H1 (cell line): ENCODE measurements at regions not wholly inside any gene's neighbourhood (a gene's known extent, or its start where the extent isn't known, plus 50 kb on each side); places are given as distances from the start of the nearest gene placed in this dataset.

Experiments
- CTCF ChIA-PET: fragments of 300-600 bp; sonication (Branson Sonifier 250); formaldehyde crosslinking; loops from one replicate; lab custom pipeline; 2021; ENCODE audit not compliant: partially characterized antibody; lab: Charles Lee
- POLR2A ChIA-PET: fragments of 300-600 bp; sonication (Branson Sonifier 250); formaldehyde crosslinking; loops from one replicate; lab custom pipeline; 2021; ENCODE audit warnings: inconsistent platforms; ENCODE audit not compliant: partially characterized antibody; lab: Charles Lee
- DNase-seq, 2 experiments: peaks; one replicate each; pipeline versions ENCODE4 v3.0.0 to v3.0.0-alpha.2; 2010 to 2022; ENCODE audit warnings: low spot score in 2 of 2, low read depth in 1 of 2, mixed read lengths in 1 of 2
- FAIRE-seq: peaks from 2 replicates; lab custom pipeline; 2011; peaks lifted over from hg19 to GRCh38; lab: Jason Lieb, UNC
- H2AFZ ChIP-seq: 2 replicates; pipeline ENCODE4 v1.8.1; 2012; ENCODE audit warnings: low read length, inconsistent platforms
- H2AK5ac ChIP-seq: 2 replicates; pipeline ENCODE4 v1.6.1; 2013; ENCODE audit warnings: low read depth, low read length
- H2BK120ac ChIP-seq: replicated peaks from 2 replicates; pipeline ENCODE3; 2013; ENCODE audit warnings: low read depth, low read length, inconsistent platforms
- H2BK12ac ChIP-seq: 2 replicates; pipeline ENCODE4 v1.6.1; 2013; ENCODE audit warnings: low read depth, low read length
- H2BK15ac ChIP-seq: 2 replicates; pipeline ENCODE4 v1.6.1; 2013; ENCODE audit warnings: low read length
- H2BK20ac ChIP-seq: 2 replicates; pipeline ENCODE4 v1.6.1; 2013; ENCODE audit warnings: low read length
- H2BK5ac ChIP-seq: 2 replicates; pipeline ENCODE4 v1.6.1; 2013; ENCODE audit warnings: low read depth, low read length
- H3K14ac ChIP-seq: 2 replicates; pipeline ENCODE4 v1.6.1; 2013; ENCODE audit warnings: inconsistent platforms; ENCODE audit not compliant: insufficient read length
- H3K18ac ChIP-seq: 2 replicates; pipeline ENCODE4 v1.6.1; 2013; ENCODE audit warnings: low read length; ENCODE audit errors: extremely low read depth
- H3K23ac ChIP-seq: 2 replicates; pipeline ENCODE4 v1.6.1; 2013; ENCODE audit warnings: inconsistent platforms; ENCODE audit not compliant: insufficient read length
- H3K23me2 ChIP-seq: 2 replicates; pipeline ENCODE4 v1.6.1; 2013; ENCODE audit warnings: low read depth, low read length
- H3K27ac ChIP-seq: 2 replicates; pipeline ENCODE4 v1.6.1; 2011; ENCODE audit warnings: low read depth, low read length, inconsistent platforms
- H3K27me3 ChIP-seq, 4 experiments: replicated peaks in 1 of 4; 1 replicate in 1 of 4; 2 replicates in 3 of 4; pipeline versions ENCODE4 v1.6.1 to v1.8.1; 2011 to 2013; ENCODE audit warnings: low read length in 3 of 4, mild to moderate bottlenecking in 3 of 4, inconsistent platforms in 2 of 4, mixed read lengths in 2 of 4, moderate library complexity in 1 of 4; ENCODE audit not compliant: control insufficient read depth in 3 of 4, insufficient read depth in 3 of 4; ENCODE audit errors: extremely low read depth in 1 of 4
- H3K36me3 ChIP-seq, 4 experiments: 2 replicates each; pipeline versions ENCODE4 v1.6.1 to v1.8.1; 2011 to 2013; ENCODE audit warnings: mild to moderate bottlenecking in 4 of 4, low read length in 3 of 4, moderate library complexity in 2 of 4, control low read depth in 1 of 4, inconsistent platforms in 1 of 4; ENCODE audit not compliant: insufficient read depth in 4 of 4, control insufficient read depth in 2 of 4
- H3K4ac ChIP-seq: replicated peaks from 2 replicates; pipeline ENCODE3; 2013; ENCODE audit warnings: low read length, low read depth, mixed read lengths, inconsistent platforms; ENCODE audit not compliant: insufficient read length
- H3K4me1 ChIP-seq, 4 experiments: replicated peaks in 1 of 4; 1 replicate in 1 of 4; 2 replicates in 3 of 4; pipeline versions ENCODE4 v1.6.1 to v1.8.1; 2011 to 2013; ENCODE audit warnings: low read length in 3 of 4, inconsistent platforms in 2 of 4, mixed read lengths in 1 of 4; ENCODE audit not compliant: insufficient read depth in 4 of 4, control insufficient read depth in 3 of 4
- H3K4me2 ChIP-seq, 2 experiments: 2 replicates each; pipeline versions ENCODE4 v1.6.1 to v1.8.1; 2011 to 2013; ENCODE audit warnings: low read depth in 2 of 2, low read length in 2 of 2, control low read depth in 1 of 2, inconsistent platforms in 1 of 2, mild to moderate bottlenecking in 1 of 2; ENCODE audit not compliant: insufficient read depth in 1 of 2
- H3K4me3 ChIP-seq, 4 experiments: fragments of 200-600, 300-600 bp in 1 of 4; sonication (generic), shearing (Covaris generic), sonication (Bioruptor Twin) in 1 of 4; 2 replicates each; pipeline versions ENCODE4 v1.5.1 to v1.8.1; 2011 to 2016; ENCODE audit warnings: low read length in 4 of 4, low read depth in 3 of 4, control low read depth in 2 of 4, inconsistent platforms in 2 of 4, mild to moderate bottlenecking in 2 of 4, mixed read lengths in 1 of 4, moderate library complexity in 1 of 4; ENCODE audit not compliant: insufficient read depth in 2 of 4; ENCODE audit errors: extremely low read depth in 1 of 4
- H3K56ac ChIP-seq: replicated peaks from 2 replicates; pipeline ENCODE3; 2013; ENCODE audit warnings: low read depth, mild to moderate bottlenecking, mixed read lengths, low read length, inconsistent platforms; ENCODE audit not compliant: insufficient read length
- H3K79me1 ChIP-seq: 2 replicates; pipeline ENCODE4 v1.6.1; 2013; ENCODE audit warnings: low read depth, low read length, control low read depth
- H3K79me2 ChIP-seq, 2 experiments: 2 replicates each; pipeline versions ENCODE4 v1.6.1 to v1.8.1; 2012 to 2013; ENCODE audit warnings: low read length in 2 of 2, mild to moderate bottlenecking in 2 of 2, inconsistent platforms in 1 of 2; ENCODE audit not compliant: insufficient read depth in 2 of 2, control insufficient read depth in 1 of 2
- H3K9ac ChIP-seq, 4 experiments: replicated peaks in 1 of 4; 1 replicate in 1 of 4; 2 replicates in 3 of 4; pipeline versions ENCODE4 v1.6.1 to v1.8.1; 2011 to 2013; ENCODE audit warnings: low read depth in 3 of 4, low read length in 3 of 4, control low read depth in 2 of 4, mild to moderate bottlenecking in 2 of 4, moderate library complexity in 2 of 4, inconsistent platforms in 1 of 4; ENCODE audit errors: extremely low read depth in 1 of 4
- H3K9me3 ChIP-seq, 2 experiments: 2 replicates each; pipeline versions ENCODE4 v1.6.1 to v1.8.1; 2012 to 2013; ENCODE audit warnings: mild to moderate bottlenecking in 2 of 2, moderate library complexity in 2 of 2, control low read depth in 1 of 2, inconsistent platforms in 1 of 2, low read depth in 1 of 2, low read length in 1 of 2, mixed read lengths in 1 of 2; ENCODE audit not compliant: insufficient read depth in 2 of 2
- H4K20me1 ChIP-seq, 2 experiments: replicated peaks in 1 of 2; 2 replicates each; pipeline versions ENCODE3 to v1.8.1; 2011 to 2013; ENCODE audit warnings: inconsistent platforms in 2 of 2, low read length in 2 of 2, mild to moderate bottlenecking in 1 of 2; ENCODE audit not compliant: insufficient read depth in 2 of 2, control insufficient read depth in 1 of 2
- H4K5ac ChIP-seq: 2 replicates; pipeline ENCODE4 v1.6.1; 2013; ENCODE audit warnings: low read length, low read depth, mixed read lengths, inconsistent platforms; ENCODE audit not compliant: insufficient read length
- H4K8ac ChIP-seq: 2 replicates; pipeline ENCODE4 v1.8.0; 2013; ENCODE audit warnings: mild to moderate bottlenecking, moderate library complexity, low read length, inconsistent platforms; ENCODE audit not compliant: insufficient read depth; ENCODE audit errors: extremely low read depth
- H4K91ac ChIP-seq: replicated peaks from 2 replicates; pipeline ENCODE3; 2013; ENCODE audit warnings: low read length, mixed read lengths, inconsistent platforms; ENCODE audit not compliant: insufficient read length
- CHD1 ChIP-seq: IDR thresholded peaks from 2 replicates; pipeline ENCODE4 v1.6.1; 2012; ENCODE audit warnings: low read depth, low read length, improper control_type of control experiment
- CHD2 ChIP-seq: IDR thresholded peaks from 2 replicates; pipeline ENCODE4 v1.6.1; 2012; ENCODE audit warnings: low read length, improper control_type of control experiment
- EGR1 ChIP-seq: IDR thresholded peaks from 2 replicates; pipeline ENCODE4 v1.6.1; 2011; ENCODE audit warnings: low read depth, low read length, borderline replicate concordance
- FOSL1 ChIP-seq: IDR thresholded peaks from 2 replicates; pipeline ENCODE4 v1.6.1; 2011; ENCODE audit warnings: mild to moderate bottlenecking, low read depth, low read length, moderate library complexity; ENCODE audit not compliant: insufficient read depth
- HDAC6 ChIP-seq: IDR thresholded peaks from one replicate; pipeline ENCODE4 v1.7.1; 2012; ENCODE audit warnings: low read depth, mild to moderate bottlenecking, inconsistent platforms, low read length, moderate library complexity
- POLR2A ChIP-seq, 2 experiments: IDR thresholded peaks; 1 replicate in 1 of 2; 2 replicates in 1 of 2; pipeline ENCODE4 v1.6.1; 2011; ENCODE audit warnings: low read depth in 2 of 2, low read length in 2 of 2, mild to moderate bottlenecking in 2 of 2; ENCODE audit errors: control extremely low read depth in 1 of 2
- POLR2AphosphoS5 ChIP-seq: IDR thresholded peaks from 2 replicates; pipeline ENCODE4 v1.6.1; 2011; ENCODE audit warnings: low read depth, low read length
- RBBP5 ChIP-seq: IDR thresholded peaks from 2 replicates; pipeline ENCODE4 v1.7.1; 2012; ENCODE audit warnings: low read depth, mild to moderate bottlenecking, inconsistent platforms, low read length, moderate library complexity, borderline replicate concordance
- SP4 ChIP-seq: IDR thresholded peaks from 2 replicates; pipeline ENCODE4 v1.6.1; 2012; ENCODE audit warnings: low read length, inconsistent platforms
- WGBS, 2 experiments: shearing (Covaris generic) in 1 of 2; methylation state at CpG; one replicate each; pipeline versions ENCODE4 v1.1.6 to v1.1.7; 2013 to 2015; ENCODE audit warnings: low lambda C conversion rate in 2 of 2, mixed read lengths in 2 of 2, inconsistent platforms in 1 of 2, low coverage in 1 of 2, missing lambda C conversion rate in 1 of 2; ENCODE audit not compliant: insufficient replicate concordance in 2 of 2, insufficient coverage in 1 of 2, insufficient read length in 1 of 2; ENCODE audit errors: extremely low coverage in 1 of 2, missing lambda C conversion rate in 1 of 2; 5-methylcytosine and 5-hydroxymethylcytosine counted together
- TF ChIP-seq, protein P1 (sequence below): IDR thresholded peaks from 2 replicates; pipeline ENCODE4 v1.6.1; 2011; ENCODE audit warnings: low read depth, mild to moderate bottlenecking, low read length; ENCODE audit not compliant: insufficient read depth
- TF ChIP-seq, protein P2 (sequence below): IDR thresholded peaks from 2 replicates; pipeline ENCODE4 v1.6.1; 2011; ENCODE audit warnings: low read length, improper control_type of control experiment

DNA sequence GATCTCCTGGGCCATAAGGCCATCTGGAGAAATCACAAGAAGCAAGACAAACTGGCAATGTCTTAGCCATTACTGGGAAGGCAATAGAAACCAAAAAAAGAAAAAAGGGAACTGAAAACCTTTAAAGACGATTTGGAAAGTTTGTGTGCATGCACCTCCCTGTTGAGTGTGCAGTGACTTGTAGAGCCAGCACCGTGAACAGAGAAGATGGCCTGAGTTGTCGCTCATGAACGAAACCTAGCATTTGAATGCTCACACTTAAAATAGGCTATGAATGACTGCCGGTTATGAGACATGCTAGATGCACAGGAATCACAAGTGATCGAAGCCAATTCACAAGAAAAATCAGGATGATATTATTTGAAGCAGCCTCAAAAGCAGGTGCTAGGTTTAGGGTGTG is 151.3 kb upstream of the ADO start:
- FAIRE-seq = no peak
- TF ChIP-seq HDAC6 (no peak), SP4 (no peak), POLR2A (IDR thresholded peaks at IDR 0.05; ENCODE audit: control extremely low read depth in 1 of 2, low read depth in 2 of 2, low read length in 2 of 2) (no peak), CHD1 (no peak), POLR2AphosphoS5 (no peak), FOSL1 (no peak), EGR1 (no peak), RBBP5 (no peak), CHD2 (no peak)
- TF ChIP-seq, protein P1, sequence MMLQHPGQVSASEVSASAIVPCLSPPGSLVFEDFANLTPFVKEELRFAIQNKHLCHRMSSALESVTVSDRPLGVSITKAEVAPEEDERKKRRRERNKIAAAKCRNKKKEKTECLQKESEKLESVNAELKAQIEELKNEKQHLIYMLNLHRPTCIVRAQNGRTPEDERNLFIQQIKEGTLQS = no peak
- TF ChIP-seq, protein P2, sequence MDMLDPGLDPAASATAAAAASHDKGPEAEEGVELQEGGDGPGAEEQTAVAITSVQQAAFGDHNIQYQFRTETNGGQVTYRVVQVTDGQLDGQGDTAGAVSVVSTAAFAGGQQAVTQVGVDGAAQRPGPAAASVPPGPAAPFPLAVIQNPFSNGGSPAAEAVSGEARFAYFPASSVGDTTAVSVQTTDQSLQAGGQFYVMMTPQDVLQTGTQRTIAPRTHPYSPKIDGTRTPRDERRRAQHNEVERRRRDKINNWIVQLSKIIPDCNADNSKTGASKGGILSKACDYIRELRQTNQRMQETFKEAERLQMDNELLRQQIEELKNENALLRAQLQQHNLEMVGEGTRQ = no peak

More for the DNA sequence above, 151.3 kb upstream of the ADO start:
- DNase-seq = no peak
- no peaks in the 10 kb centered on the region for H3K79me2 ChIP-seq
- no peaks in the 10 kb centered on the region for H3K4me1 ChIP-seq
- no peak overlapping the region for H4K8ac ChIP-seq
- no peak overlapping the region for H2BK20ac ChIP-seq
- H3K4me3 ChIP-seq = no peak overlapping the region
- H3K4me2 ChIP-seq = no peak overlapping the region
- H4K91ac ChIP-seq = no peak overlapping the region
- no peaks in the 10 kb centered on the region for H4K20me1 ChIP-seq
- H3K36me3 ChIP-seq = no peaks in the 10 kb centered on the region
- H2BK12ac ChIP-seq = no peak overlapping the region
- H3K23ac ChIP-seq = no peak overlapping the region
- no peaks in the 10 kb centered on the region for H3K27me3 ChIP-seq
- CTCF ChIA-PET = no interaction called here
- H3K9ac ChIP-seq = no peak overlapping the region
- H2AFZ ChIP-seq = no peak overlapping the region
- H3K27ac ChIP-seq = no peak overlapping the region
- H3K23me2 ChIP-seq = no peaks in the 10 kb centered on the region
- no peak overlapping the region for H3K18ac ChIP-seq
- H3K56ac ChIP-seq = no peak overlapping the region
- WGBS, 2 experiments = 97% methylated on average over 6 of the region's 6 CpGs; no CpG with 5 or more reads in 1 of the 2 experiments
- no peaks in the 10 kb centered on the region for H3K79me1 ChIP-seq
- no peak overlapping the region for H2BK5ac ChIP-seq
- no peak overlapping the region for H2BK15ac ChIP-seq
- no peak overlapping the region for H3K4ac ChIP-seq
- H2AK5ac ChIP-seq = no peak overlapping the region
- POLR2A ChIA-PET = no interaction called here
- no peak overlapping the region for H3K14ac ChIP-seq
- peaks cover 0 to 6% of the 10 kb centered on the region in 2 experiments; a peak in 1 of 4 replicates for H3K9me3 ChIP-seq
- H2BK120ac ChIP-seq = no peak overlapping the region
- H4K5ac ChIP-seq = no peak overlapping the region
